PC-9 (cell line): ENCODE measurements at regions not wholly inside any gene's neighbourhood (a gene's known extent, or its start where the extent isn't known, plus 50 kb on each side); places are given as distances from the start of the nearest gene placed in this dataset.

Experiments used
- CTCF ChIP-seq: fragments of 200-600 bp; sonication (generic); conservative IDR thresholded peaks from 2 replicates; pipeline ENCODE4 v1.6.1; 2017; ENCODE audit warnings: mixed run types, antibody characterized with exemption, mild to moderate bottlenecking, moderate library complexity
- EZH2 ChIP-seq: fragments of 200-600 bp; sonication (generic); IDR thresholded peaks from 2 replicates; pipeline ENCODE4 v1.8.0; 2017; ENCODE audit warnings: antibody characterized with exemption, low read depth

- no peak for TF ChIP-seq CTCF
- TF ChIP-seq EZH2, result no peak
Observed at GRCh38 chr6:137743493-137743892, 123.6 kb upstream of the TNFAIP3 start.
